ENCODE measurements at regions not wholly inside any gene's neighbourhood (a gene's known extent, or its start where the extent isn't known, plus 50 kb on each side); places are given as distances from the start of the nearest gene placed in this dataset.

DNA sequence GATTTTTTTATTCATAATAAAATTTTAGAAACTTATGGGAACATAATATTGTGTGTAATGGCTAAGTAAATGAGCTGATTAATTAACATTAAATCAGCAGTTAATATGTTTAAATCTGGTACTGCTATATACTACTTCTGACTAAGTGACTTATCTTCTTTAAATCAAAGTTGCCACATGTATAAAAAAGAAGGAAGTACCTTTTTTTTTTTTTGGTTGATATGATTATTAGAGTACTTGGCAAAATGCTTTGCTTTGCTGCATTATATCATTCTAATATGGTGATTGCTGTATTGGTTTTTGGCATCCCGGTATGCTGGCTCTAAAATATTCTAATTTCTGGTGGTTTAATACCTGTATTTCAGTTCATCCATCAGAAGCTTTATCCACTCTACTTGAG is 319.1 kb upstream of the RGS6 start:
- H3K36me3 ChIP-seq, result no peaks in the 10 kb centered on the region
- no peak overlapping the region for H3K4me3 ChIP-seq
- H3K27me3 ChIP-seq, result no peaks in the 10 kb centered on the region
- H3K9ac ChIP-seq (ENCODE audit: low read depth in 2 of 2, low read length in 2 of 2), result no peak overlapping the region
- no peak for DNase-seq
- intact Hi-C loops (cut with DNase I), result no loop called here
- no peak overlapping the region for H3K27ac ChIP-seq
- H3K9me3 ChIP-seq, result no peaks in the 10 kb centered on the region
- TF ChIP-seq, protein P1, sequence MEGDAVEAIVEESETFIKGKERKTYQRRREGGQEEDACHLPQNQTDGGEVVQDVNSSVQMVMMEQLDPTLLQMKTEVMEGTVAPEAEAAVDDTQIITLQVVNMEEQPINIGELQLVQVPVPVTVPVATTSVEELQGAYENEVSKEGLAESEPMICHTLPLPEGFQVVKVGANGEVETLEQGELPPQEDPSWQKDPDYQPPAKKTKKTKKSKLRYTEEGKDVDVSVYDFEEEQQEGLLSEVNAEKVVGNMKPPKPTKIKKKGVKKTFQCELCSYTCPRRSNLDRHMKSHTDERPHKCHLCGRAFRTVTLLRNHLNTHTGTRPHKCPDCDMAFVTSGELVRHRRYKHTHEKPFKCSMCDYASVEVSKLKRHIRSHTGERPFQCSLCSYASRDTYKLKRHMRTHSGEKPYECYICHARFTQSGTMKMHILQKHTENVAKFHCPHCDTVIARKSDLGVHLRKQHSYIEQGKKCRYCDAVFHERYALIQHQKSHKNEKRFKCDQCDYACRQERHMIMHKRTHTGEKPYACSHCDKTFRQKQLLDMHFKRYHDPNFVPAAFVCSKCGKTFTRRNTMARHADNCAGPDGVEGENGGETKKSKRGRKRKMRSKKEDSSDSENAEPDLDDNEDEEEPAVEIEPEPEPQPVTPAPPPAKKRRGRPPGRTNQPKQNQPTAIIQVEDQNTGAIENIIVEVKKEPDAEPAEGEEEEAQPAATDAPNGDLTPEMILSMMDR (IDR thresholded peaks at IDR 0.05), result no peak
- H3K4me1 ChIP-seq, result no peaks in the 10 kb centered on the region

DNA sequence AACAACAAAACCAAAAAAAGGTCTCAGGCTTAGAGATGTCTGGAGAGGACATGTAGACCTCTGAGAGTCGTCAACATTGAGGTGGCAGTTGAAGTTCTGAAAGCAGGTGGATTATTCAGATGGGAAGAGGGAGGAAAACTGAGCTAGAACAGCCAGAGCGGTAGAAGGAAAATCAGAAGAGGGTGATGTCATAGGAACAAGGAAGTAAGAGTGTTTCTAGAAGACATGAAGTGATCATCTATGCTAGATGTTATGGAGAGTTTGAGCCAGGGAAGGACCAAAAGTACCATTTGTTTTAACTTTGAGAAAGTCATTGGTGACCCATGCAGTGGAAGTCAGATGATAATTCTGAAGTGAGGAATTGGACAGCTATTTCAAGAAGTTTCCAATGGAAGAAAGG is 316.2 kb upstream of the RGS6 start:
- Histone ChIP-seq H3K9ac (ENCODE audit: low read depth in 2 of 2, low read length in 2 of 2) (no peak overlapping the region), H3K4me3 (no peak overlapping the region), H3K4me1 (no peaks in the 10 kb centered on the region), H3K27ac (no peak overlapping the region), H3K27me3 (no peaks in the 10 kb centered on the region), H3K36me3 (no peaks in the 10 kb centered on the region), H3K9me3 (no peaks in the 10 kb centered on the region)
- intact Hi-C loops (cut with DNase I), result no loop called here
- TF ChIP-seq, protein P1 (IDR thresholded peaks at IDR 0.05), result no peak
- DNase-seq, result no peak

DNA sequence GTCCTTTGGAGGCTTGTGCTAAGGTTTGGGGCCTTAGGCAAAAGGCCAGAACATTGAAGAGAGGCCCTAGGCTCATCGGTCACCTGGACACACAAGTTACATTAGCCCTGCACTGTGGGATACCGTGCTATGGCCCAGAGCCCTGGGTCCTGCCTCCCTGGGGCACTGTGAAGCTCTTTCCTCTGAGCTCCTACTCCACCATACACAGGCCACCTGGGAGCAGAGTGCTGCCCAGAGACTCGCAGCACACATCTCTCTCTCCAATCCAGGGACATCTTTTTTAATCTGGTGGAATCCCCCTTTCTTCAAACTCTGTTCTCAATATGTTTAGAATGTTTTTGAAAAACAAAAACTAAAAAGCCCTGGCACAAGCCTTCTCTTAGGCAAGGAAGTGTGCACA is 314.2 kb upstream of the RGS6 start:
- Histone ChIP-seq H3K9ac (ENCODE audit: low read depth in 2 of 2, low read length in 2 of 2) (no peak overlapping the region), H3K36me3 (no peaks in the 10 kb centered on the region), H3K27me3 (no peaks in the 10 kb centered on the region), H3K27ac (no peak overlapping the region), H3K4me3 (no peak overlapping the region), H3K4me1 (no peaks in the 10 kb centered on the region), H3K9me3 (no peaks in the 10 kb centered on the region)
- DNase-seq, result no peak
- TF ChIP-seq, protein P1 (IDR thresholded peaks at IDR 0.05), result no peak
- intact Hi-C loops (cut with DNase I), result no loop called here

DNA sequence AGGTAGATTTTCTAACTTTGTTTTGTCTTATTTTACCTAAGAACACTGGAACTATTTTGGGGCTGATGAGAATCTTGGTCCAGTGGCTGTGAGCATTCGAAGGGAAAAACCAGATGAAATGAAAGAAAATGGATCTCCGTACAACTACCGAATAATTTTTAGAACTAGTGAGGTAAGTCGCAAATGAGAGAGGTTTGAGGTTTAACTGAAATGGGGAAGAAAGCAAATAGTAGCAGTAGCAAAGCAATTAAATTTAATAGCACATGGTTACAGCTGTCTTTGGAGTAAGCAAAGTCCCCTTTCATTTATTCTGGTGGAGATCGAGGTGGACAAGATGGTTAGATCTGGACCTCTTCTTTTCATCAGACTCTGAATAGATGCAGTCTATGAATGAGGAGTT is 313.5 kb upstream of the RGS6 start:
- no peaks in the 10 kb centered on the region for H3K27me3 ChIP-seq
- no peak overlapping the region for H3K9ac ChIP-seq (ENCODE audit: low read depth in 2 of 2, low read length in 2 of 2)
- TF ChIP-seq, protein P1 (IDR thresholded peaks at IDR 0.05), result no peak
- no peak for DNase-seq
- no peak overlapping the region for H3K27ac ChIP-seq
- H3K36me3 ChIP-seq, result no peaks in the 10 kb centered on the region
- H3K4me1 ChIP-seq, result no peaks in the 10 kb centered on the region
- intact Hi-C loops (cut with DNase I), result no loop called here
- no peak overlapping the region for H3K4me3 ChIP-seq
- H3K9me3 ChIP-seq, result no peaks in the 10 kb centered on the region

DNA sequence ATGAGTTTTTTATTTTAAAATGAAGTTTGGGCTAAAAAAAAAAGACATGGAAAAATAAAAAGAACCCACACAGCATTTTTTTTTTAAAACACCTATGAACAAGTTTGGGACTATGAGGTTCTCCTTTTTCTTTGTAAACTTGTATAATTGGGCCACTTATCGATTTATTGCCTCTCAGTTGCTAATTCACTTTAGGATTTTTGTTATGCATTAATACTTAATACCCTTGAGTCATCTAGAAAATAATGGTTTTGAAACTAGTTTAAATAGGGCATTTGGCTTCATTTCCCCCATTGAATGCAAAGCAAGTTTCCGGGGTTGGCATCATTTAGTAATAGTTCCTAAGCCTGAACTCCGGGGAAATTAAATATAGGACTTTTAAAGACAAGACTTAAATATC is 312.8 kb upstream of the RGS6 start:
- no peak overlapping the region for H3K9ac ChIP-seq (ENCODE audit: low read depth in 2 of 2, low read length in 2 of 2)
- no peak overlapping the region for H3K4me3 ChIP-seq
- H3K9me3 ChIP-seq, result no peaks in the 10 kb centered on the region
- intact Hi-C loops (cut with DNase I), result no loop called here
- no peaks in the 10 kb centered on the region for H3K27me3 ChIP-seq
- no peaks in the 10 kb centered on the region for H3K4me1 ChIP-seq
- TF ChIP-seq, protein P1 (IDR thresholded peaks at IDR 0.05), result no peak
- no peak for DNase-seq
- H3K27ac ChIP-seq, result no peak overlapping the region
- no peaks in the 10 kb centered on the region for H3K36me3 ChIP-seq

DNA sequence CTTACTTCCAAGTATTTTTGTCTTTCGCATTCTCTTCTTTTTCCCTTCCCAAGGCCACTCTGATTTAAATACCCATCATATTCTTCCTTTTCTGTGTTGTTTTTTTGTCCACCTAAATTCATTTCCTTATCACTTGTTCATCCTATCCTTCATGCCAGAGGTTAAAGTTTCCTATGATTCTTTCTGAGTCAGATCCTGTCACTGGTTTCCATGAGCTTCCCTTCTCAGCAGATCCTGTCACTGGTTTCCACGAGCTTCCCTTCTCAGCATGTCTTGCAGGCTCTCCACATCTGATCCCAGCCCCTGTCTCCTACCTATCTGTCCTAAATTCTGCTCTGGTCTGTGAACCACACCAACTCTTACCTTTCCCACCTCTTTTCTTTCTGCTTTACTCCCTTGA is 311.8 kb upstream of the RGS6 start:
- H3K27me3 ChIP-seq, result no peaks in the 10 kb centered on the region
- H3K4me3 ChIP-seq, result no peak overlapping the region
- H3K9me3 ChIP-seq, result no peaks in the 10 kb centered on the region
- no peaks in the 10 kb centered on the region for H3K36me3 ChIP-seq
- intact Hi-C loops (cut with DNase I), result no loop called here
- no peak for DNase-seq
- H3K4me1 ChIP-seq, result no peaks in the 10 kb centered on the region
- H3K9ac ChIP-seq (ENCODE audit: low read depth in 2 of 2, low read length in 2 of 2), result no peak overlapping the region
- no peak overlapping the region for H3K27ac ChIP-seq
- TF ChIP-seq, protein P1 (IDR thresholded peaks at IDR 0.05), result no peak

All from colonic mucosa (tissue), 4 donors.